Psoas muscle (tissue), 7 donors: ENCODE measurements at regions not wholly inside any gene's neighbourhood (a gene's known extent, or its start where the extent isn't known, plus 50 kb on each side); places are given as distances from the start of the nearest gene placed in this dataset.

Experiments used
- ATAC-seq, 4 donors: fragments of 200-7000 bp; cut with Tn5 transposase; one replicate each; pipeline ENCODE4 v1.9.1; 2020; ENCODE audit warnings: moderate library complexity in 3 of 4, mild to moderate bottlenecking in 2 of 4
- DNase-seq, 2 donors: peaks; one replicate each; pipeline ENCODE4 v3.0.0-alpha.2; 2020
- H3K27ac ChIP-seq: fragments of 200-600 bp; one replicate; pipeline ENCODE4 v1.8.0; 2022
- H3K27me3 ChIP-seq, 3 donors: fragments of 200-600 bp in 1 of 3; one replicate each; pipeline versions ENCODE4 v1.6.1 to v1.8.0; 2013 to 2022; ENCODE audit warnings: low read length in 2 of 3, mild to moderate bottlenecking in 2 of 3, moderate library complexity in 1 of 3; ENCODE audit not compliant: insufficient read depth in 3 of 3
- H3K36me3 ChIP-seq, 2 donors: fragments of 200-600 bp in 1 of 2; one replicate each; pipeline versions ENCODE4 v1.6.1 to v1.8.0; 2013 to 2022; ENCODE audit warnings: low read depth in 1 of 2, mild to moderate bottlenecking in 1 of 2, moderate library complexity in 1 of 2; ENCODE audit not compliant: insufficient read depth in 1 of 2
- H3K4me1 ChIP-seq: fragments of 200-600 bp; one replicate; pipeline ENCODE4 v1.8.0; 2022
- H3K4me3 ChIP-seq: fragments of 200-600 bp; one replicate; pipeline ENCODE4 v1.8.0; 2022; ENCODE audit warnings: mild to moderate bottlenecking
- H3K9me3 ChIP-seq: fragments of 200-600 bp; one replicate; pipeline ENCODE4 v1.8.0; 2022
- WGBS, 3 donors: extraction: QIAGEN DNeasy Blood & Tissue Kit; methylation state at CpG; one replicate each; pipeline versions ENCODE4 v1.1.6 to v1.1.7; 2013; 5-methylcytosine and 5-hydroxymethylcytosine counted together
- intact Hi-C, 2 donors: fragments of 100-400 bp; cut with DNase I; formaldehyde crosslinking; loops; one replicate each; pipeline versions ENCODE4 v1.11.0 to v1.14.2; 2022
- TF ChIP-seq, protein P1 (sequence below): fragments of 200-600 bp; IDR thresholded peaks from one replicate; pipeline ENCODE4 v1.8.0; 2022; ENCODE audit warnings: antibody characterized with exemption
- donor health status: healthy with polysubstance abuse.
- donor health status: DM: no; HTN: no; CAD: no; lungs with moderate emphysema.
- donor health status: Bipolar disorder and iron deficiency.
- donor health status: healthy.
- donor health status: DM: yes; HTN: yes; CAD: no.
- donor health status: DM: no; HTN: no; CAD: no.
- donor health status: DM: yes; HTN: yes; CAD: no.

DNA sequence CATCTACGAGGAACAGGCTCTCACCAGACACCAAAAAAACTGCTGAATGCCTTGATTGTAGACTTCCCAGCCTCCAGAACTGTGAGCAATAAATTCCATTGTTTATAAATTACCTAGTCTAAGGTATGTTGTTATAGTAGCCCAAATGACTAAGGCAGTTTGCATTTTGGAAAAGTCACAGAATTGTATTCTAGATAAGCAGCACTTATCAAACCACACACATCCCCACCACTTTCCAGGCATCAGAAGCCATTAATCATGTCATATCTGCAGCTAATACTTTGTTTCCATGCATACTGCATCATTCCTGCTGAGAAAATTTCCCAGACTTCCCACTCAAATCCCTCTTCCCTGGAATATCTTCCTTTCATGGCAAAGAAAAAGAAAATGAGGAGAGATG, 187.2 kb downstream of the INO80D start:
- 96 to 98% (median 96%) methylated on average over 1 of the region's 1 CpG for WGBS, 3 donors
- DNase-seq = no peak
- H3K27me3 ChIP-seq = peaks cover 0 to 3% (median 3%) of the 10 kb centered on the region in 3 donors
- ATAC-seq = no peak
- H3K4me1 ChIP-seq = no peaks in the 10 kb centered on the region
- no peak overlapping the region for H3K4me3 ChIP-seq
- TF ChIP-seq, protein P1, sequence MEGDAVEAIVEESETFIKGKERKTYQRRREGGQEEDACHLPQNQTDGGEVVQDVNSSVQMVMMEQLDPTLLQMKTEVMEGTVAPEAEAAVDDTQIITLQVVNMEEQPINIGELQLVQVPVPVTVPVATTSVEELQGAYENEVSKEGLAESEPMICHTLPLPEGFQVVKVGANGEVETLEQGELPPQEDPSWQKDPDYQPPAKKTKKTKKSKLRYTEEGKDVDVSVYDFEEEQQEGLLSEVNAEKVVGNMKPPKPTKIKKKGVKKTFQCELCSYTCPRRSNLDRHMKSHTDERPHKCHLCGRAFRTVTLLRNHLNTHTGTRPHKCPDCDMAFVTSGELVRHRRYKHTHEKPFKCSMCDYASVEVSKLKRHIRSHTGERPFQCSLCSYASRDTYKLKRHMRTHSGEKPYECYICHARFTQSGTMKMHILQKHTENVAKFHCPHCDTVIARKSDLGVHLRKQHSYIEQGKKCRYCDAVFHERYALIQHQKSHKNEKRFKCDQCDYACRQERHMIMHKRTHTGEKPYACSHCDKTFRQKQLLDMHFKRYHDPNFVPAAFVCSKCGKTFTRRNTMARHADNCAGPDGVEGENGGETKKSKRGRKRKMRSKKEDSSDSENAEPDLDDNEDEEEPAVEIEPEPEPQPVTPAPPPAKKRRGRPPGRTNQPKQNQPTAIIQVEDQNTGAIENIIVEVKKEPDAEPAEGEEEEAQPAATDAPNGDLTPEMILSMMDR = no peak
- no peaks in the 10 kb centered on the region for H3K9me3 ChIP-seq
- no peaks in the 10 kb centered on the region for H3K36me3 ChIP-seq
- intact Hi-C loops = no loop called here
- no peak overlapping the region for H3K27ac ChIP-seq

DNA sequence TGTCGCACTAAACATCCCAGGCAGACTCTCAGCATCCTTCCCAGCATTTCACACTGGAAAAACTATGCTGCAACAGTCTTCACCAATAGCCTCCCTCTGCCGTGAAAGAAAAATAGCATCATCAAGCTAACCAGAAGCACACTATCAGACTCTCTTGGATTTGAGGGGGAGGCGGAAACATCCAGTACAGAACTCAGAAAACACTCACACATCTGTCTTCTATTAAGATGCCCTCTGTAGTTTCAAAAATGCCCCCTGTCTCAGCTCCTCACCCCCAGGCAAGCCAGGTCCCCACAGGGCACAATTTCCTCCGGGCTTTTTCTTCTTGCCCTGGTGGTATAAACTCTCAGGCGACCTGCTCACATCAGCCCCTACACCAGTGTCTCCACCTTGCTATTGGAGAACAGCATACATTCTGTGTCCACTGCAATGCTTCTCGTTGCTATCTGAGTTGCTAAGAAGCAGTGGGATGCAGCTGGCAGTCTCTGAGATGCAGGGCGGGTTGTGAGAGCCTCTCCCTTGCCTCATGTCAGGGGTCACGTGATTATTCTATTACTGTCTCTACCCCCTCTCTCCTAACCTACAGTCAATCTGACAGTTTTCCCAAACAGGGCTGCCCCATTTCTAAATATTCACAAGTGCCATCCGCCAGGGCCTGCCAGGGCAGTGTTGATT, 189.9 kb downstream of the INO80D start:
- Histone ChIP-seq H3K9me3 (no peaks in the 10 kb centered on the region), H3K4me1 (no peaks in the 10 kb centered on the region), H3K27ac (no peak overlapping the region), H3K27me3 (peaks cover 0 to 3% (median 0%) of the 10 kb centered on the region in 3 donors), H3K4me3 (no peak overlapping the region), H3K36me3 (no peaks in the 10 kb centered on the region)
- WGBS, 3 donors = 52 to 62% (median 62%) methylated on average over 9 of the region's 9 CpGs
- DNase-seq (no peak), ATAC-seq (no peak)
- intact Hi-C loops = no loop called here
- TF ChIP-seq, protein P1 = no peak

DNA sequence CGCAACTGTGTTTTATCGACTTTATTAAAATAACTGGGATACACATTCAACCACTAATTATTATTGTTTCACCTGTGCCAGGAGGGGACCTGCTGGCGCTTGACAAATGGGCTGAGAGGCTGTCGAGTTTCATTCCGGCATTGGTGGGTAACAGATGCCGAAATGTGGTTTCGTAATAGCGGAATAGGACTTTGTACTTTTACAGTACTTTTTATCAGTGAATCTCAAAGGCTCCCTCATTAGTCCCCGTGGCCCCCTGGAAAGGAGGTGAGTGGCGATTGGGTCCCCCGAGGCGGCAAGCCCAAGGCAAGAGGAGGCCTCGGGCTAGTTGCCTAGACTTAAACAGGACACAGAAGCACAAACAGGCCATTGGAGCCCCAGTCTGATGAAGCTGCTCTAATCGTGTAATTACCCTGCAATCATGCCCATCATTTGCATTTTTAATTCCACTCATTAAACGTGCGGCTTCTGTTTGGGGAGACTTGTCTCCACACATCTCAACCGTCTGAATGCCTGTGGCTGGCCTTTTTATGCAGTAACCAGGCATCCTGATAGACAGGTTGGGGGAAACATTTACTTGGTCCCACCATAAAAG, 193.2 kb downstream of the INO80D start:
- TF ChIP-seq, protein P1 = no peak
- Histone ChIP-seq H3K4me3 (no peak overlapping the region), H3K36me3 (no peaks in the 10 kb centered on the region), H3K27ac (no peak overlapping the region), H3K27me3 (peaks cover 0 to under 1% (median 0%) of the 10 kb centered on the region in 3 donors), H3K4me1 (no peaks in the 10 kb centered on the region), H3K9me3 (no peaks in the 10 kb centered on the region)
- intact Hi-C loops = no loop called here
- DNase-seq = no peak
- no peak for ATAC-seq
- WGBS, 3 donors = 89 to 91% (median 89%) methylated on average over 17 of the region's 17 CpGs

DNA sequence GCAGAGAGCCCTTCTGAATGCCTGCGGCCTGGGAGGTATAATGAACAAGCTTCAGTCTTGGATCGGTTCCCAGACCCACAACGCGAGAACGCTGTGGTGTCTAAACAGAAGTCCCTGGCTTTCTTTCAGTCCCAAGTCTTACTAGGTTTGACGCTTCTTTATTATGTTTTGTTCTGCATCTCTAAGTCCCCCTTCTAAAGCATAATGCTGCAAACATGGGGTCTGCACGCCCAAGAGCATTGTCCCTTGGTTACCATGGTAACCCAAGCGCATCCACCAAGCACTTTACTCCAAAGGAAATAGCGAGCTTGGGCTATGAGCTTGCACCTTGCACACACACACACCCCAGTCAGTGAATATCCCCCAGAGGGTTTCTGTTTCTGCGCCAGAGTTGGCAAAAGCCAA, 193.7 kb downstream of the INO80D start:
- no peak overlapping the region for H3K27ac ChIP-seq
- intact Hi-C loops = no loop called here
- H3K27me3 ChIP-seq = peaks cover 0 to 1% (median 0%) of the 10 kb centered on the region in 3 donors
- no peaks in the 10 kb centered on the region for H3K9me3 ChIP-seq
- ATAC-seq = no peak
- H3K4me1 ChIP-seq = no peaks in the 10 kb centered on the region
- H3K36me3 ChIP-seq = no peaks in the 10 kb centered on the region
- no peak overlapping the region for H3K4me3 ChIP-seq
- WGBS, 3 donors = 47% methylated on average over 10 of the region's 10 CpGs
- DNase-seq = no peak
- TF ChIP-seq, protein P1 = no peak
